Esophagus squamous epithelium (tissue), 4 donors: ENCODE measurements at regions not wholly inside any gene's neighbourhood (a gene's known extent, or its start where the extent isn't known, plus 50 kb on each side); places are given as distances from the start of the nearest gene placed in this dataset.

Source experiments
- CTCF ChIP-seq, 6 experiments: fragments of 450-650 bp in 4 of 6; fragments of 200-600 bp in 2 of 6; sonication (generic) in 2 of 6; IDR thresholded peaks; one replicate each; pipeline ENCODE4 v1.5.1; 2016 to 2019; ENCODE audit warnings: antibody characterized with exemption in 6 of 6, mild to moderate bottlenecking in 4 of 6, moderate library complexity in 4 of 6
- POLR2A ChIP-seq, 4 donors: fragments of 450-650 bp; IDR thresholded peaks; one replicate each; pipeline ENCODE4 v1.6.1; 2017; ENCODE audit warnings: antibody characterized with exemption in 4 of 4, mild to moderate bottlenecking in 4 of 4, moderate library complexity in 3 of 4

GRCh38 chr10:61301575-61301974 lies 151.6 kb downstream of the TMEM26 start:
- TF ChIP-seq POLR2A (IDR thresholded peaks at IDR 0.05) (no peak), CTCF (IDR thresholded peaks at IDR 0.05) (no peak)
